GM19351 (cell line): ENCODE measurements at regions not wholly inside any gene's neighbourhood (a gene's known extent, or its start where the extent isn't known, plus 50 kb on each side); places are given as distances from the start of the nearest gene placed in this dataset.

Experiments
- ATAC-seq: cut with Tn5 transposase; IDR thresholded peaks from one replicate; pipeline ENCODE4 v1.9.1; 2021; ENCODE audit warnings: mild to moderate bottlenecking, moderate library complexity; ENCODE audit not compliant: unreplicated experiment

GRCh38 chr14:97458661-97459579, 661.7 kb downstream of the VRK1 start:
- no peak for ATAC-seq

GRCh38 chr14:97462081-97462480, 664.9 kb downstream of the VRK1 start:
- no peak for ATAC-seq

GRCh38 chr14:97468220-97468619, 671.0 kb downstream of the VRK1 start:
- no peak for ATAC-seq

GRCh38 chr14:97477353-97477752, 680.2 kb downstream of the VRK1 start:
- ATAC-seq, result no peak

- no peak for ATAC-seq
Measured at GRCh38 chr14:97485201-97485600, 688.0 kb downstream of the VRK1 start.

- no peak for ATAC-seq
Measured at GRCh38 chr14:97486601-97487120, 689.5 kb downstream of the VRK1 start.

- no peak for ATAC-seq
Measured at GRCh38 chr14:97489750-97490149, 692.6 kb downstream of the VRK1 start.

GRCh38 chr14:97490521-97491070, 693.4 kb downstream of the VRK1 start:
- ATAC-seq, result no peak

GRCh38 chr14:97491697-97492096, 694.5 kb downstream of the VRK1 start:
- no peak for ATAC-seq

- ATAC-seq, result no peak
Measured at GRCh38 chr14:97499790-97500481, 702.8 kb downstream of the VRK1 start.

- ATAC-seq, result no peak
Measured at GRCh38 chr14:97506626-97507025, 709.4 kb downstream of the VRK1 start.

- ATAC-seq, result no peak
Measured at GRCh38 chr14:97513891-97514290, 716.7 kb downstream of the VRK1 start.

GRCh38 chr14:97517566-97518234, 720.5 kb downstream of the VRK1 start:
- ATAC-seq, result no peak

GRCh38 chr14:97523936-97524335, 726.8 kb downstream of the VRK1 start:
- ATAC-seq, result no peak

- no peak for ATAC-seq
Measured at GRCh38 chr14:97524589-97525319, 727.6 kb downstream of the VRK1 start.

GRCh38 chr14:97527993-97528392, 730.8 kb downstream of the VRK1 start:
- ATAC-seq, result no peak

- no peak for ATAC-seq
Measured at GRCh38 chr14:97532052-97532451, 734.9 kb downstream of the VRK1 start.

- no peak for ATAC-seq
Measured at GRCh38 chr14:97536421-97536820, 739.2 kb downstream of the VRK1 start.

GRCh38 chr14:97538749-97539410, 741.7 kb downstream of the VRK1 start:
- ATAC-seq, result no peak

GRCh38 chr14:97539411-97539795, 742.2 kb downstream of the VRK1 start:
- no peak for ATAC-seq
